Jurkat, Clone E6-1 (cell line): ENCODE measurements at regions not wholly inside any gene's neighbourhood (a gene's known extent, or its start where the extent isn't known, plus 50 kb on each side); places are given as distances from the start of the nearest gene placed in this dataset.
"Not testable (repeated sequence)": the region's sequence is repeated elsewhere in the genome, so short reads cannot be mapped to it uniquely, and the experiment has no call there.

Experiments
- DNase-seq: peaks from one replicate; pipeline ENCODE4 v3.0.0-alpha.2; 2011; ENCODE audit warnings: low read depth, low spot score
- H3K4me3 ChIP-seq: 2 replicates; pipeline ENCODE4 v1.5.1; 2011; ENCODE audit warnings: mild to moderate bottlenecking, low read length, control low read depth, moderate library complexity

- not testable (repeated sequence) for DNase-seq, H3K4me3 ChIP-seq
Observed at GRCh38 chr16:31581065-31581464, 53.4 kb downstream of the AHSP start.

GRCh38 chr16:31601737-31602384 is 74.2 kb downstream of the AHSP start:
- H3K4me3 ChIP-seq = not testable (repeated sequence)

GRCh38 chr16:31618130-31618529 is 90.4 kb downstream of the AHSP start:
- H3K4me3 ChIP-seq = no peak overlapping the region

More at GRCh38 chr16:31601737-31602384, 74.2 kb downstream of the AHSP start:
- not testable (repeated sequence) for DNase-seq

GRCh38 chr16:31636433-31636832 is 108.7 kb downstream of the AHSP start:
- no peak for DNase-seq
- no peak overlapping the region for H3K4me3 ChIP-seq

More at GRCh38 chr16:31618130-31618529, 90.4 kb downstream of the AHSP start:
- no peak for DNase-seq

GRCh38 chr16:31641279-31641678 is 113.6 kb downstream of the AHSP start:
- DNase-seq = no peak
- no peak overlapping the region for H3K4me3 ChIP-seq

GRCh38 chr16:31655674-31656073 is 128.0 kb downstream of the AHSP start:
- not testable (repeated sequence) for H3K4me3 ChIP-seq, DNase-seq

- no peak overlapping the region for H3K4me3 ChIP-seq
- DNase-seq = no peak
Observed at GRCh38 chr16:31664683-31665482, 137.2 kb downstream of the AHSP start.

- DNase-seq = no peak
Observed at GRCh38 chr16:31674686-31675085, 147.0 kb downstream of the AHSP start.

GRCh38 chr16:31676731-31677130 is 149.0 kb downstream of the AHSP start:
- H3K4me3 ChIP-seq = no peak overlapping the region
- no peak for DNase-seq

More at GRCh38 chr16:31674686-31675085, 147.0 kb downstream of the AHSP start:
- H3K4me3 ChIP-seq = no peak overlapping the region

GRCh38 chr16:31678649-31679325 is 151.1 kb downstream of the AHSP start:
- H3K4me3 ChIP-seq = no peak overlapping the region
- DNase-seq = no peak

- DNase-seq, H3K4me3 ChIP-seq: not testable (repeated sequence)
Observed at GRCh38 chr16:31689331-31689730, 161.6 kb downstream of the AHSP start.

- not testable (repeated sequence) for DNase-seq, H3K4me3 ChIP-seq
Observed at GRCh38 chr16:31692338-31692737, 164.6 kb downstream of the AHSP start.

GRCh38 chr16:31693733-31694132 is 166.0 kb downstream of the AHSP start:
- DNase-seq = no peak
- H3K4me3 ChIP-seq = no peak overlapping the region

- H3K4me3 ChIP-seq = no peak overlapping the region
- no peak for DNase-seq
Observed at GRCh38 chr16:31694461-31694860, 166.8 kb downstream of the AHSP start.

- DNase-seq = peak; percentile 96
- H3K4me3 ChIP-seq = no peak overlapping the region
Observed at GRCh38 chr16:31695667-31696066, 168.0 kb downstream of the AHSP start.

GRCh38 chr16:31696968-31697743 is 169.5 kb downstream of the AHSP start:
- H3K4me3 ChIP-seq = no peak overlapping the region
- DNase-seq = peak; percentile 39

GRCh38 chr16:31697744-31698125 is 170.0 kb downstream of the AHSP start:
- DNase-seq = no peak

GRCh38 chr16:31698901-31699300 is 171.2 kb downstream of the AHSP start:
- no peak overlapping the region for H3K4me3 ChIP-seq

More at GRCh38 chr16:31697744-31698125, 170.0 kb downstream of the AHSP start:
- H3K4me3 ChIP-seq = no peak overlapping the region

GRCh38 chr16:31699601-31700000 is 171.9 kb downstream of the AHSP start:
- no peak for DNase-seq
- no peak overlapping the region for H3K4me3 ChIP-seq

More at GRCh38 chr16:31698901-31699300, 171.2 kb downstream of the AHSP start:
- no peak for DNase-seq
